Hepatocyte (in vitro differentiated cells): ENCODE measurements at regions not wholly inside any gene's neighbourhood (a gene's known extent, or its start where the extent isn't known, plus 50 kb on each side); places are given as distances from the start of the nearest gene placed in this dataset.

Experiments
- DNase-seq: peaks from one replicate; pipeline ENCODE4 v3.0.0-alpha.2; 2016; ENCODE audit warnings: low spot score
- H2AFZ ChIP-seq: fragments of 200-600 bp; sonication (generic); 2 replicates; pipeline ENCODE4 v1.6.0; 2016; ENCODE audit warnings: antibody characterized with exemption, mild to moderate bottlenecking
- H3K27ac ChIP-seq: fragments of 200-600 bp; sonication (generic); 2 replicates; pipeline ENCODE4 v1.5.1; 2016; ENCODE audit warnings: mild to moderate bottlenecking
- H3K27me3 ChIP-seq: fragments of 200-600 bp; sonication (generic); 2 replicates; pipeline ENCODE4 v1.6.1; 2016
- H3K36me3 ChIP-seq: fragments of 200-600 bp; sonication (generic); replicated peaks from 2 replicates; pipeline ENCODE4 v1.5.1; 2016; ENCODE audit warnings: low read depth; ENCODE audit not compliant: insufficient read depth
- H3K4me1 ChIP-seq: fragments of 200-600 bp; sonication (generic); 2 replicates; pipeline ENCODE4 v1.5.1; 2016; ENCODE audit warnings: mild to moderate bottlenecking, moderate library complexity; ENCODE audit not compliant: insufficient read depth
- H3K4me2 ChIP-seq: fragments of 200-600 bp; sonication (generic); 2 replicates; pipeline ENCODE4 v1.6.0; 2016
- H3K4me3 ChIP-seq: fragments of 200-600 bp; sonication (generic); 2 replicates; pipeline ENCODE4 v1.5.1; 2016; ENCODE audit warnings: mild to moderate bottlenecking
- H3K79me2 ChIP-seq: fragments of 200-600 bp; sonication (generic); 2 replicates; pipeline ENCODE4 v1.6.0; 2017; ENCODE audit warnings: mild to moderate bottlenecking
- H3K9me2 ChIP-seq: fragments of 200-600 bp; sonication (generic); replicated peaks from 2 replicates; pipeline ENCODE4 v1.6.0; 2017; ENCODE audit warnings: mild to moderate bottlenecking; ENCODE audit not compliant: insufficient read depth
- H3K9me3 ChIP-seq: fragments of 200-600 bp; sonication (generic); 2 replicates; pipeline ENCODE4 v1.5.1; 2016; ENCODE audit warnings: low read depth, mild to moderate bottlenecking
- H4K20me1 ChIP-seq: fragments of 200-600 bp; sonication (generic); 2 replicates; pipeline ENCODE4 v1.6.0; 2016; ENCODE audit warnings: mild to moderate bottlenecking; ENCODE audit not compliant: insufficient read depth, poor library complexity, severe bottlenecking
- CTCF ChIP-seq: fragments of 200-600 bp; sonication (generic); IDR thresholded peaks from 2 replicates; pipeline ENCODE4 v1.5.1; 2016; ENCODE audit warnings: antibody characterized with exemption, mild to moderate bottlenecking; ENCODE audit not compliant: poor library complexity
- EZH2 ChIP-seq: fragments of 200-600 bp; sonication (generic); IDR thresholded peaks from 2 replicates; pipeline ENCODE4 v1.6.1; 2016; ENCODE audit warnings: antibody characterized with exemption, mild to moderate bottlenecking, borderline replicate concordance
- EZH2phosphoT487 ChIP-seq: fragments of 200-600 bp; sonication (generic); IDR thresholded peaks from one replicate; pipeline ENCODE4 v1.6.1; 2018; ENCODE audit warnings: antibody characterized with exemption, mild to moderate bottlenecking, low read depth, moderate library complexity; ENCODE audit not compliant: unreplicated experiment, severe bottlenecking
- WGBS: methylation state at CpG from one replicate; pipeline ENCODE4 v1.1.6; 2016; ENCODE audit warnings: low lambda C conversion rate; ENCODE audit errors: missing lambda C conversion rate; 5-methylcytosine and 5-hydroxymethylcytosine counted together

- TF ChIP-seq EZH2phosphoT487 (no peak), EZH2 (no peak), CTCF (no peak)
- H3K79me2 ChIP-seq = no peaks in the 10 kb centered on the region
- no peaks in the 10 kb centered on the region for H3K9me3 ChIP-seq
- no peaks in the 10 kb centered on the region for H3K36me3 ChIP-seq
- H3K4me2 ChIP-seq = no peak overlapping the region
- no peaks in the 10 kb centered on the region for H3K9me2 ChIP-seq
- no peak overlapping the region for H3K27ac ChIP-seq
- 93% methylated on average over 2 of the region's 2 CpGs for WGBS
- no peak for DNase-seq
- no peaks in the 10 kb centered on the region for H3K4me1 ChIP-seq
- H2AFZ ChIP-seq = no peak overlapping the region
- no peak overlapping the region for H3K4me3 ChIP-seq
- H4K20me1 ChIP-seq = no peaks in the 10 kb centered on the region
- no peaks in the 10 kb centered on the region for H3K27me3 ChIP-seq
Observed at GRCh38 chr11:37747121-37747520, 1149.1 kb upstream of the RAG2 start.

- Histone ChIP-seq H3K4me1 (no peaks in the 10 kb centered on the region), H4K20me1 (no peaks in the 10 kb centered on the region), H3K79me2 (no peaks in the 10 kb centered on the region), H3K9me2 (no peaks in the 10 kb centered on the region), H2AFZ (no peak overlapping the region), H3K36me3 (no peaks in the 10 kb centered on the region), H3K4me3 (no peak overlapping the region), H3K9me3 (no peaks in the 10 kb centered on the region), H3K27ac (no peak overlapping the region), H3K4me2 (no peak overlapping the region), H3K27me3 (no peaks in the 10 kb centered on the region)
- TF ChIP-seq CTCF (no peak), EZH2 (no peak), EZH2phosphoT487 (no peak)
- no peak for DNase-seq
- WGBS = 80% methylated on average over 2 of the region's 2 CpGs
Observed at GRCh38 chr11:37727371-37727770, 1129.3 kb upstream of the RAG2 start.

GRCh38 chr11:37724315-37724714, 1126.3 kb upstream of the RAG2 start:
- no peak for DNase-seq
- H3K4me3 ChIP-seq = no peak overlapping the region
- no peak overlapping the region for H3K27ac ChIP-seq
- H3K9me2 ChIP-seq = no peaks in the 10 kb centered on the region
- TF ChIP-seq EZH2 (no peak), CTCF (no peak), EZH2phosphoT487 (no peak)
- H3K4me2 ChIP-seq = no peak overlapping the region
- H4K20me1 ChIP-seq = no peaks in the 10 kb centered on the region
- no peaks in the 10 kb centered on the region for H3K36me3 ChIP-seq
- no peaks in the 10 kb centered on the region for H3K4me1 ChIP-seq
- 48% methylated on average over 4 of the region's 4 CpGs for WGBS
- no peaks in the 10 kb centered on the region for H3K27me3 ChIP-seq
- no peaks in the 10 kb centered on the region for H3K9me3 ChIP-seq
- H3K79me2 ChIP-seq = no peaks in the 10 kb centered on the region
- no peak overlapping the region for H2AFZ ChIP-seq

GRCh38 chr11:37721485-37721884, 1123.4 kb upstream of the RAG2 start:
- WGBS = 86% methylated on average over 2 of the region's 2 CpGs
- no peaks in the 10 kb centered on the region for H3K79me2 ChIP-seq
- no peaks in the 10 kb centered on the region for H3K36me3 ChIP-seq
- H3K9me2 ChIP-seq = no peaks in the 10 kb centered on the region
- no peak overlapping the region for H3K4me3 ChIP-seq
- H4K20me1 ChIP-seq = no peaks in the 10 kb centered on the region
- no peak overlapping the region for H2AFZ ChIP-seq
- H3K4me2 ChIP-seq = no peak overlapping the region
- H3K9me3 ChIP-seq = no peaks in the 10 kb centered on the region
- H3K4me1 ChIP-seq = no peaks in the 10 kb centered on the region
- no peak for DNase-seq
- H3K27me3 ChIP-seq = no peaks in the 10 kb centered on the region
- TF ChIP-seq EZH2 = no peak
- TF ChIP-seq CTCF = no peak
- TF ChIP-seq EZH2phosphoT487 = no peak
- H3K27ac ChIP-seq = no peak overlapping the region
